CD4-positive, alpha-beta T cell (primary cell): ENCODE measurements at regions not wholly inside any gene's neighbourhood (a gene's known extent, or its start where the extent isn't known, plus 50 kb on each side); places are given as distances from the start of the nearest gene placed in this dataset.

Source experiments
- ATAC-seq: fragments of 200-7000 bp; cut with Tn5 transposase; one replicate; pipeline ENCODE4 v1.10.0; 2022; ENCODE audit warnings: mild to moderate bottlenecking; ENCODE audit not compliant: poor library complexity
- CTCF ChIA-PET: fragments of 350-600 bp; sonication (Branson Sonifier 250); formaldehyde crosslinking; loops from one replicate; lab custom pipeline; 2021; ENCODE audit warnings: antibody characterized with exemption, inconsistent platforms; lab: Charles Lee
- POLR2A ChIA-PET: fragments of 350-600 bp; sonication (Branson Sonifier 250); formaldehyde crosslinking; loops from one replicate; lab custom pipeline; 2021; ENCODE audit warnings: antibody characterized with exemption, inconsistent platforms; lab: Charles Lee
- DNase-seq, 14 experiments: peaks; one replicate each; pipeline ENCODE4 v3.0.0-alpha.2; 2013 to 2020; ENCODE audit warnings: mixed read lengths in 2 of 14
- H3K27ac ChIP-seq, 2 donors: one replicate each; pipeline versions ENCODE4 v1.5.1 to v1.7.0; 2013; ENCODE audit warnings: low read length in 2 of 2, low read depth in 1 of 2, mild to moderate bottlenecking in 1 of 2
- H3K27me3 ChIP-seq, 2 experiments: 1 replicate in 1 of 2; 2 replicates in 1 of 2; pipeline versions ENCODE4 v1.6.1 to v1.7.0; 2013; ENCODE audit warnings: low read length in 2 of 2, control low read depth in 1 of 2, mild to moderate bottlenecking in 1 of 2, moderate library complexity in 1 of 2; ENCODE audit not compliant: insufficient read depth in 2 of 2, control insufficient read depth in 1 of 2
- H3K36me3 ChIP-seq: one replicate; pipeline ENCODE4 v1.6.1; 2013; ENCODE audit warnings: low read length, control low read depth; ENCODE audit not compliant: insufficient read depth
- H3K4me1 ChIP-seq: one replicate; pipeline ENCODE4 v1.6.1; 2013; ENCODE audit warnings: low read length, control low read depth; ENCODE audit not compliant: insufficient read depth
- H3K4me3 ChIP-seq: one replicate; pipeline ENCODE4 v1.5.1; 2013; ENCODE audit warnings: mild to moderate bottlenecking, low read length, moderate library complexity
- H3K9me3 ChIP-seq, 2 experiments: 1 replicate in 1 of 2; 2 replicates in 1 of 2; pipeline versions ENCODE4 v1.6.1 to v1.7.0; 2013; ENCODE audit warnings: low read length in 2 of 2, mild to moderate bottlenecking in 2 of 2, control low read depth in 1 of 2, moderate library complexity in 1 of 2; ENCODE audit not compliant: control insufficient read depth in 1 of 2, insufficient read depth in 1 of 2
- H3K27ac Mint-ChIP-seq: one replicate; pipeline ENCODE4 v1.8.0; 2020; ENCODE audit warnings: mixed read lengths
- H3K27me3 Mint-ChIP-seq: one replicate; pipeline ENCODE4 v1.8.0; 2021; ENCODE audit warnings: mixed read lengths
- H3K36me3 Mint-ChIP-seq: one replicate; pipeline ENCODE4 v1.8.0; 2021; ENCODE audit warnings: low read depth, mixed read lengths
- H3K4me1 Mint-ChIP-seq: one replicate; pipeline ENCODE4 v1.8.0; 2021; ENCODE audit warnings: low read depth, mixed read lengths
- H3K4me3 Mint-ChIP-seq: one replicate; pipeline ENCODE4 v1.8.0; 2020; ENCODE audit warnings: mild to moderate bottlenecking, mixed read lengths
- H3K9me3 Mint-ChIP-seq: one replicate; pipeline ENCODE4 v1.8.0; 2020; ENCODE audit warnings: mixed read lengths
- CTCF ChIP-seq: fragments of 200-600 bp; IDR thresholded peaks from one replicate; pipeline ENCODE4 v1.8.0; 2022; ENCODE audit warnings: antibody characterized with exemption, mild to moderate bottlenecking
- intact Hi-C, 2 experiments: fragments of 100-400 bp; cut with DNase I in 1 of 2; cut with micrococcal nuclease in 1 of 2; formaldehyde crosslinking; loops; one replicate each; pipeline versions ENCODE4 v1.15.1 to v1.9.0; 2023 to 2025; cut with DNase I, micrococcal nuclease

DNA sequence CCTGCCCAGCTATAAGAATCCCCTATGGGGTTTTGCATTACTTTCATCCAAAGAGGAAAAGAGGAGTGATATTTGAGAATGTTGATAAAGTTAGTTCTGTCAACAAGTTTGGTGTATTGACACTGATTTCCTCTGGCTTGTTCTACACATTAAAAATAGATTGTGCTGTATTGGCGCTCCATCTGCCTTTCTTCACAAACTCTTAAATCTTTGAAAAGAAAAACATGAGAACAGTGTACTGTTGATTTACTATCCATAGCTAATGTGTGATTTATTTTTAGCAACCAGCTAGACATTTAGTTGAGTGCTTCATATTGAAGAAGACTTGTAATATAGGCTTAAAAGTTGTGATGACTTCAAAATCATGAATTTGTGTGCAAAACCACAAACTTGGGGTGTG lies 261.2 kb upstream of the ANKRD50 start:
- Mint-ChIP-seq H3K27me3 (no peaks in the 10 kb centered on the region), H3K9me3 (peaks cover 4% of the 10 kb centered on the region), H3K4me3 (no peak overlapping the region), H3K4me1 (no peaks in the 10 kb centered on the region), H3K36me3 (no peaks in the 10 kb centered on the region), H3K27ac (no peak overlapping the region)
- H3K27me3 ChIP-seq = no peaks in the 10 kb centered on the region
- POLR2A ChIA-PET = no interaction called here
- CTCF ChIA-PET = interaction anchor here (1.3 kb wide), 1 partner anchor 9 kb away, joined by 3 read pairs; no protein-coding TSS in a partner anchor
- H3K4me3 ChIP-seq = no peak overlapping the region
- TF ChIP-seq CTCF = no peak
- H3K4me1 ChIP-seq = no peaks in the 10 kb centered on the region
- no peak overlapping the region for H3K27ac ChIP-seq
- no peaks in the 10 kb centered on the region for H3K9me3 ChIP-seq
- no peak for ATAC-seq
- no peaks in the 10 kb centered on the region for H3K36me3 ChIP-seq
- no peak for DNase-seq
- intact Hi-C loops = no loop called here

DNA sequence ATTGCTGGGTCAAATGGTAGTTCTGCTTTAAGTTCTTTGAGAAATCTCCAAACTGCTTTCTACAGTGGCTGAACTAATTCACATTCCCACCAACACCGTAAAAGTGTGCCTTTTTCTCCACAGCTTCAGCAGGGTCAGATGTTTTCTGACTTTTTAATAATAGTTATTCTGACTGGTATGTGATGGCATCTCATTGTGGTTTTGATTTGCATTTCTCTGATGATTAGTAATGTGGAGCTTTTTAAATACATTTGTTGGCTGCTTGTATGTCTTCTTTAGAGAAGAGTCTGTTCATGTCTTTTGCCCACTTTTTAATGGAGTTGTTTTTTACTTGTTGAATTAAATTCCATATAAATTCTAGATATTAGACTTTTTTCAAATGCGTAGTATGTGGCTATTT lies 257.5 kb upstream of the ANKRD50 start:
- TF ChIP-seq CTCF = no peak
- ATAC-seq (no peak), DNase-seq (no peak)
- ChIA-PET POLR2A (no interaction called here), CTCF (no interaction called here)
- Mint-ChIP-seq H3K27me3 (no peaks in the 10 kb centered on the region), H3K4me1 (no peaks in the 10 kb centered on the region), H3K4me3 (no peak overlapping the region), H3K36me3 (no peaks in the 10 kb centered on the region), H3K9me3 (peaks cover 4% of the 10 kb centered on the region), H3K27ac (no peak overlapping the region)
- H3K36me3 ChIP-seq = no peaks in the 10 kb centered on the region
- H3K9me3 ChIP-seq = no peaks in the 10 kb centered on the region
- intact Hi-C loops = no loop called here
- H3K27me3 ChIP-seq = no peaks in the 10 kb centered on the region
- no peaks in the 10 kb centered on the region for H3K4me1 ChIP-seq
- no peak overlapping the region for H3K27ac ChIP-seq
- H3K4me3 ChIP-seq = no peak overlapping the region

- intact Hi-C loops = no loop called here
- POLR2A ChIA-PET = no interaction called here
- Mint-ChIP-seq H3K27me3 (no peaks in the 10 kb centered on the region), H3K9me3 (peaks cover 2% of the 10 kb centered on the region), H3K4me3 (no peak overlapping the region), H3K36me3 (no peaks in the 10 kb centered on the region), H3K27ac (no peak overlapping the region), H3K4me1 (no peaks in the 10 kb centered on the region)
- CTCF ChIA-PET = no interaction called here
- no peak overlapping the region for H3K27ac ChIP-seq
- H3K4me1 ChIP-seq = no peaks in the 10 kb centered on the region
- DNase-seq = no peak
- H3K36me3 ChIP-seq = no peaks in the 10 kb centered on the region
- H3K27me3 ChIP-seq = no peaks in the 10 kb centered on the region
- no peak for TF ChIP-seq CTCF
- no peak overlapping the region for H3K4me3 ChIP-seq
- H3K9me3 ChIP-seq = peaks cover 9 to 11% of the 10 kb centered on the region in 2 experiments
- ATAC-seq = no peak
Observed at GRCh38 chr4:124965497-124965891, 253.0 kb upstream of the ANKRD50 start.
